Astrocyte (in vitro differentiated cells and primary cell): ENCODE measurements at regions not wholly inside any gene's neighbourhood (a gene's known extent, or its start where the extent isn't known, plus 50 kb on each side); places are given as distances from the start of the nearest gene placed in this dataset.

Source experiments
- DNase-seq: peaks from one replicate; pipeline ENCODE4 v3.0.0-alpha.2; 2010; ENCODE audit warnings: low read depth
- FAIRE-seq: peaks from 2 replicates; lab custom pipeline; 2011; peaks lifted over from hg19 to GRCh38; lab: Jason Lieb, UNC
- H2AFZ ChIP-seq: 2 replicates; pipeline ENCODE4 v1.6.0; 2012; ENCODE audit warnings: low read depth, low read length, inconsistent platforms
- H3K27ac ChIP-seq: 2 replicates; pipeline ENCODE4 v1.5.1; 2011; ENCODE audit warnings: low read depth, low read length, inconsistent platforms
- H3K27me3 ChIP-seq: 2 replicates; pipeline ENCODE4 v1.6.0; 2011; ENCODE audit warnings: low read length, inconsistent platforms; ENCODE audit not compliant: insufficient read depth
- H3K36me3 ChIP-seq: 2 replicates; pipeline ENCODE4 v1.5.1; 2011; ENCODE audit warnings: low read length, inconsistent platforms; ENCODE audit not compliant: insufficient read depth
- H3K4me1 ChIP-seq: 2 replicates; pipeline ENCODE4 v1.5.1; 2011; ENCODE audit warnings: low read length, inconsistent platforms; ENCODE audit not compliant: insufficient read depth
- H3K4me2 ChIP-seq: 2 replicates; pipeline ENCODE4 v1.6.0; 2012; ENCODE audit warnings: low read length, inconsistent platforms
- H3K4me3 ChIP-seq: 2 replicates; pipeline ENCODE4 v1.5.1; 2011; ENCODE audit warnings: low read depth, mild to moderate bottlenecking, low read length, inconsistent platforms; ENCODE audit not compliant: insufficient read depth
- H3K79me2 ChIP-seq: 2 replicates; pipeline ENCODE4 v1.6.0; 2012; ENCODE audit warnings: mild to moderate bottlenecking, low read length, inconsistent platforms; ENCODE audit not compliant: insufficient read depth
- H3K9ac ChIP-seq: 2 replicates; pipeline ENCODE4 v1.6.0; 2012; ENCODE audit warnings: mild to moderate bottlenecking, low read length, inconsistent platforms
- H3K9me3 ChIP-seq: 2 replicates; pipeline ENCODE4 v1.5.1; 2012; ENCODE audit warnings: low read depth, mild to moderate bottlenecking, low read length, inconsistent platforms; ENCODE audit not compliant: insufficient read depth
- H4K20me1 ChIP-seq: 2 replicates; pipeline ENCODE4 v1.6.0; 2012; ENCODE audit warnings: low read length, inconsistent platforms; ENCODE audit not compliant: insufficient read depth
- H3K27ac Mint-ChIP-seq: one replicate; pipeline ENCODE4 v1.8.0; 2021; ENCODE audit warnings: mild to moderate bottlenecking, mixed read lengths; ENCODE audit not compliant: unreplicated experiment
- H3K27me3 Mint-ChIP-seq: one replicate; pipeline ENCODE4 v1.8.0; 2021; ENCODE audit warnings: low read depth, mixed read lengths; ENCODE audit not compliant: unreplicated experiment
- H3K36me3 Mint-ChIP-seq: one replicate; pipeline ENCODE4 v1.8.0; 2021; ENCODE audit warnings: low read depth, mixed read lengths; ENCODE audit not compliant: unreplicated experiment
- H3K4me1 Mint-ChIP-seq: one replicate; pipeline ENCODE4 v1.8.0; 2021; ENCODE audit warnings: low read depth, mixed read lengths; ENCODE audit not compliant: unreplicated experiment
- H3K4me3 Mint-ChIP-seq: one replicate; pipeline ENCODE4 v1.8.0; 2021; ENCODE audit warnings: mild to moderate bottlenecking, moderate library complexity, mixed read lengths; ENCODE audit not compliant: unreplicated experiment
- H3K9me3 Mint-ChIP-seq: one replicate; pipeline ENCODE4 v1.8.0; 2021; ENCODE audit warnings: mild to moderate bottlenecking, mixed read lengths; ENCODE audit not compliant: unreplicated experiment
- EZH2 ChIP-seq: IDR thresholded peaks from 2 replicates; pipeline ENCODE4 v1.6.1; 2012; ENCODE audit warnings: mild to moderate bottlenecking, low read length, inconsistent platforms; ENCODE audit not compliant: insufficient read depth
- TF ChIP-seq, protein P1 (sequence below): IDR thresholded peaks from 2 replicates; pipeline ENCODE4 v1.5.1; 2011; ENCODE audit warnings: low read depth, mild to moderate bottlenecking, inconsistent platforms, low read length, moderate library complexity; ENCODE audit not compliant: insufficient read depth

DNA sequence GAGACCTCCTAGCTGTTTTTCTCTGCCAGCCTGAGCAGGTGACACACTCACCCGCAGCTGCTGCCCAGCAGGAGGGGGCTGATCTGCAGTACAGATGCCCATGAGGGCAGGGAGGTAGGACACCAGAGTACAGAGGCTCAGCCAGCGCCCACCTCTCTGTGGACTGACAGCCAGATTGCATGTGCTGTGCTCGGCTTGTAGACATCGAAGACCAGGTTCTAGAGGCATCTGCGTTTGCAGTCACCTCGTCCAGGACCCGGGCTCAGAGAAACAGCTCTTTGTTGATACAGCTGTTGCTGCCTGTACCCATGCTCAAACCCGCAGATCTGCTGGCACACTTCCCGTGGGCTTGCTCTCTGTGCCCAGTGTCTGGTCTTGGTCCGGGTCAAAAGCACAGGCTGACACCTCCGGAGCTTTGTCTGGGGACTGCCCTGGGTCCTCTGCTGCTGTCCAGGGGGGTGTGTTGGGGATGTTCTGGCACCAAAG lies 224.7 kb downstream of the GLRX3 start:
- H3K27me3 Mint-ChIP-seq, result no peaks in the 10 kb centered on the region
- Histone ChIP-seq H3K27me3 (no peaks in the 10 kb centered on the region), H3K4me2 (no peak overlapping the region), H3K36me3 (no peaks in the 10 kb centered on the region), H3K27ac (no peak overlapping the region), H3K9me3 (peaks cover 24% of the 10 kb centered on the region), H3K4me3 (no peak overlapping the region), H3K79me2 (no peaks in the 10 kb centered on the region), H4K20me1 (no peaks in the 10 kb centered on the region), H3K4me1 (no peaks in the 10 kb centered on the region), H3K9ac (no peak overlapping the region), H2AFZ (no peak overlapping the region)
- TF ChIP-seq, protein P1, sequence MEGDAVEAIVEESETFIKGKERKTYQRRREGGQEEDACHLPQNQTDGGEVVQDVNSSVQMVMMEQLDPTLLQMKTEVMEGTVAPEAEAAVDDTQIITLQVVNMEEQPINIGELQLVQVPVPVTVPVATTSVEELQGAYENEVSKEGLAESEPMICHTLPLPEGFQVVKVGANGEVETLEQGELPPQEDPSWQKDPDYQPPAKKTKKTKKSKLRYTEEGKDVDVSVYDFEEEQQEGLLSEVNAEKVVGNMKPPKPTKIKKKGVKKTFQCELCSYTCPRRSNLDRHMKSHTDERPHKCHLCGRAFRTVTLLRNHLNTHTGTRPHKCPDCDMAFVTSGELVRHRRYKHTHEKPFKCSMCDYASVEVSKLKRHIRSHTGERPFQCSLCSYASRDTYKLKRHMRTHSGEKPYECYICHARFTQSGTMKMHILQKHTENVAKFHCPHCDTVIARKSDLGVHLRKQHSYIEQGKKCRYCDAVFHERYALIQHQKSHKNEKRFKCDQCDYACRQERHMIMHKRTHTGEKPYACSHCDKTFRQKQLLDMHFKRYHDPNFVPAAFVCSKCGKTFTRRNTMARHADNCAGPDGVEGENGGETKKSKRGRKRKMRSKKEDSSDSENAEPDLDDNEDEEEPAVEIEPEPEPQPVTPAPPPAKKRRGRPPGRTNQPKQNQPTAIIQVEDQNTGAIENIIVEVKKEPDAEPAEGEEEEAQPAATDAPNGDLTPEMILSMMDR, result no peak
- no peak for TF ChIP-seq EZH2
- DNase-seq, result no peak
- H3K4me1 Mint-ChIP-seq, result no peaks in the 10 kb centered on the region
- H3K4me3 Mint-ChIP-seq, result no peak overlapping the region
- no peak for FAIRE-seq
- H3K36me3 Mint-ChIP-seq, result no peaks in the 10 kb centered on the region
- peaks cover 17% of the 10 kb centered on the region for H3K9me3 Mint-ChIP-seq
- no peak overlapping the region for H3K27ac Mint-ChIP-seq

DNA sequence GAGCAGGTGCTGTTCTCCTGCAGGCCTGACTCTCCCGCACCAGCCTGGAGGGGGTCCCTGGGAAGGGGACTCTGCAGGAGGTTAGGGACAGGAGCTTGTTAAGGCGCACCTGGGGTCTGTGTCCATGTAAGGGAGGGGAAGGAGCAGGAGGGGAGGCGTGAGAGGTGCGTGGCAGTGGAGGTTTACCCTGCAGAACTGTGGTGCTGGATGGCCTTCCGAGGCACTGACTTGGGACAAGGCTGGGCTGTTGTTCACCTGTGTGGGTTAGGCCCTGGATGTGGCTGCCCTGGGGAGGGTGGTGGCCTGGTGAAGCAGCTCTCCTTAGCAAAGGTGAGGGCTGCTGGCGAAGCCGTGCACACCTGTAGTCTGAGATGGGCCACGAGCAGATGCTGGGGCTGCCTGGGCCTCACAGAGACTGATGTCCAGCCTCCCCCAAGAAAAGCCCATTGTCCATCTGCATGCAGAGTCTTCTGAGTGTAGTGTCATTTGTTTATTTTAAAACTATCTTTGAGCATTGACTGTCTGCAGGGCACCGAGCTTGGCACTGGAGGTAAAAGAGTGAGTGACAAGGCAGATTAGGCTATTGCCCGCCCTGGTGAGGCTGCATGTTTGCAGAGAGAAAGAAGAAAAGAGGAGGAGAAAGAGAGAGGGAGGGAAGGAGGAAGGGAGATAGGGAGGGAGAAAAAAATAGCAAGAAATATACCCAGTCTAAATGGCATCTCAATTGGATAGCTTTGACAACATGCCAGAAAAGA lies 225.3 kb downstream of the GLRX3 start:
- Histone ChIP-seq H3K27me3 (no peaks in the 10 kb centered on the region), H3K36me3 (no peaks in the 10 kb centered on the region), H3K4me3 (no peak overlapping the region), H4K20me1 (no peaks in the 10 kb centered on the region), H3K9ac (no peak overlapping the region), H3K79me2 (no peaks in the 10 kb centered on the region), H3K4me1 (no peaks in the 10 kb centered on the region), H3K4me2 (no peak overlapping the region), H2AFZ (no peak overlapping the region), H3K9me3 (peaks cover 24% of the 10 kb centered on the region), H3K27ac (no peak overlapping the region)
- no peak for TF ChIP-seq EZH2
- TF ChIP-seq, protein P1, result no peak
- no peaks in the 10 kb centered on the region for H3K27me3 Mint-ChIP-seq
- H3K9me3 Mint-ChIP-seq, result peaks cover 17% of the 10 kb centered on the region
- H3K27ac Mint-ChIP-seq, result no peak overlapping the region
- H3K4me3 Mint-ChIP-seq, result no peak overlapping the region
- H3K4me1 Mint-ChIP-seq, result no peaks in the 10 kb centered on the region
- DNase-seq, result no peak
- FAIRE-seq, result no peak
- no peaks in the 10 kb centered on the region for H3K36me3 Mint-ChIP-seq

DNA sequence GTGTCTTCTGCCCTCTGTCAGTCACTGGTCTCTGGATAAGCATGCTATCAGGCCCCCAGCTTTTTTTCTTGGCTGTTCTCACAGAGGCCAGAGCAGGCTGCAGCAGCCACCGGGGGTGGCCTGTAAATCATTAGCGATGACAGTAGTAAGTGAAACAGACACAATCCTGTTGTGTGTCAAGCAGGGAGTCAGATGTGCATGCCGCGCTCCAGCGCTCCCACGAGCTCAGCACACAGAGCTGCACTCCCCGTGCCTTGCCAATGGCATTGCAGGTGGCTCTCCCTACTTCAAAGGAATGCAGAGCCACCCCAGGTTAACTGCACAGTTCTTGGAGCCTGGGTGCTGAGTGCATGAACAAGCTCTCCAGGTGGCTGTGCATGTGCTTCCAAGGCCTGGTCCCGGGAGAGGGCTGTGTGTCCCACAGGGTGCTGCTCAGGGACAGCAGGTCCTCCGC lies 226.1 kb downstream of the GLRX3 start:
- H3K4me2 ChIP-seq, result no peak overlapping the region
- Mint-ChIP-seq H3K27me3 (no peaks in the 10 kb centered on the region), H3K4me1 (no peaks in the 10 kb centered on the region), H3K4me3 (no peak overlapping the region), H3K9me3 (peaks cover 14% of the 10 kb centered on the region), H3K36me3 (no peaks in the 10 kb centered on the region), H3K27ac (no peak overlapping the region)
- no peak overlapping the region for H3K9ac ChIP-seq
- no peaks in the 10 kb centered on the region for H3K36me3 ChIP-seq
- no peaks in the 10 kb centered on the region for H3K79me2 ChIP-seq
- no peak overlapping the region for H3K27ac ChIP-seq
- H4K20me1 ChIP-seq, result no peaks in the 10 kb centered on the region
- FAIRE-seq (no peak), DNase-seq (no peak)
- no peak for TF ChIP-seq EZH2
- TF ChIP-seq, protein P1, result no peak
- H3K27me3 ChIP-seq, result no peaks in the 10 kb centered on the region
- no peak overlapping the region for H2AFZ ChIP-seq
- no peaks in the 10 kb centered on the region for H3K4me1 ChIP-seq
- peaks cover 24% of the 10 kb centered on the region for H3K9me3 ChIP-seq
- H3K4me3 ChIP-seq, result no peak overlapping the region
